IMR-90 (cell line): ENCODE measurements at regions not wholly inside any gene's neighbourhood (a gene's known extent, or its start where the extent isn't known, plus 50 kb on each side); places are given as distances from the start of the nearest gene placed in this dataset.

ENCODE experiments used
- ATAC-seq: fragments of 200-7000 bp; cut with Tn5 transposase; 2 replicates; pipeline ENCODE4 v1.9.1; 2020; ENCODE audit warnings: low read depth, mild to moderate bottlenecking, moderate library complexity
- BruUV-seq: library from RNA; stranded (reverse); fragments of 400-500 nt; replicated peaks from 2 replicates; lab custom pipeline; 2021; lab: Mats Ljungman, UMichigan
- CTCF ChIA-PET: fragments of 300-600 bp; formaldehyde crosslinking; extraction: SDS; loops from one replicate; lab custom pipeline; 2021; ENCODE audit warnings: antibody characterized with exemption; lab: Yijun Ruan, JAX
- POLR2A ChIA-PET: fragments of 300-600 bp; sonication (Branson Sonifier 250); formaldehyde crosslinking; loops from one replicate; lab custom pipeline; 2022; ENCODE audit warnings: antibody characterized with exemption; ENCODE audit not compliant: unreplicated experiment; lab: Charles Lee
- DNase-seq: peaks from one replicate; pipeline ENCODE4 v3.0.0; 2013
- H2AFZ ChIP-seq: replicated peaks from 2 replicates; pipeline ENCODE3; 2013; ENCODE audit warnings: low read length, mild to moderate bottlenecking; ENCODE audit not compliant: poor library complexity
- H2AK5ac ChIP-seq: 2 replicates; pipeline ENCODE4 v1.6.1; 2013; ENCODE audit warnings: low read depth, low read length, inconsistent platforms
- H2AK9ac ChIP-seq: replicated peaks from 2 replicates; pipeline ENCODE3; 2013; ENCODE audit warnings: mild to moderate bottlenecking, low read depth, low read length, moderate library complexity; ENCODE audit not compliant: poor library complexity
- H2BK120ac ChIP-seq: 2 replicates; pipeline ENCODE4 v1.6.1; 2013; ENCODE audit warnings: low read depth, low read length, inconsistent platforms
- H2BK15ac ChIP-seq: 3 replicates; pipeline ENCODE4 v1.6.1; 2013; ENCODE audit warnings: low read depth, low read length, inconsistent platforms
- H2BK20ac ChIP-seq: 2 replicates; pipeline ENCODE4 v1.6.1; 2013; ENCODE audit warnings: low read depth, mild to moderate bottlenecking, inconsistent platforms, low read length, moderate library complexity
- H2BK5ac ChIP-seq: 2 replicates; pipeline ENCODE4 v1.6.1; 2013; ENCODE audit warnings: mild to moderate bottlenecking, low read depth, low read length, inconsistent platforms; ENCODE audit not compliant: poor library complexity, severe bottlenecking
- H3K14ac ChIP-seq: replicated peaks from 2 replicates; pipeline ENCODE4 v1.6.1; 2013; ENCODE audit warnings: low read depth, low read length, inconsistent platforms
- H3K18ac ChIP-seq: 2 replicates; pipeline ENCODE4 v1.6.1; 2013; ENCODE audit warnings: low read depth, low read length, control low read depth
- H3K23ac ChIP-seq: 2 replicates; pipeline ENCODE4 v1.6.1; 2013; ENCODE audit warnings: low read depth, low read length, inconsistent platforms
- H3K27ac ChIP-seq: 2 replicates; pipeline ENCODE4 v1.5.1; 2013; ENCODE audit warnings: mild to moderate bottlenecking, control low read depth, low read length; ENCODE audit not compliant: insufficient read depth
- H3K27me3 ChIP-seq: 2 replicates; pipeline ENCODE4 v1.6.1; 2013; ENCODE audit warnings: low read length; ENCODE audit not compliant: control insufficient read depth, insufficient read depth
- H3K36me3 ChIP-seq: 2 replicates; pipeline ENCODE4 v1.6.1; 2013; ENCODE audit warnings: low read length, mixed read lengths; ENCODE audit not compliant: control insufficient read depth, insufficient read depth
- H3K4ac ChIP-seq: 2 replicates; pipeline ENCODE4 v1.6.1; 2013; ENCODE audit warnings: low read depth, low read length, inconsistent platforms
- H3K4me1 ChIP-seq: 2 replicates; pipeline ENCODE4 v1.6.1; 2013; ENCODE audit warnings: low read length, mixed read lengths; ENCODE audit not compliant: control insufficient read depth, insufficient read depth
- H3K4me2 ChIP-seq: 2 replicates; pipeline ENCODE4 v1.6.1; 2013; ENCODE audit warnings: low read depth, mild to moderate bottlenecking, control low read depth, low read length, moderate library complexity
- H3K4me3 ChIP-seq: 2 replicates; pipeline ENCODE4 v1.5.1; 2013; ENCODE audit warnings: low read depth, mild to moderate bottlenecking, control low read depth, low read length, moderate library complexity; ENCODE audit not compliant: insufficient read depth
- H3K56ac ChIP-seq: 2 replicates; pipeline ENCODE4 v1.6.1; 2013; ENCODE audit warnings: low read length, inconsistent platforms; ENCODE audit not compliant: insufficient read depth; ENCODE audit errors: extremely low read depth
- H3K79me1 ChIP-seq, 2 experiments: 2 replicates each; pipeline ENCODE4 v1.6.1; 2013; ENCODE audit warnings: low read length in 2 of 2, inconsistent platforms in 1 of 2, low read depth in 1 of 2
- H3K9ac ChIP-seq: 2 replicates; pipeline ENCODE4 v1.6.1; 2013; ENCODE audit warnings: low read depth, low read length, control low read depth
- H3K9me1 ChIP-seq: 2 replicates; pipeline ENCODE4 v1.6.1; 2013; ENCODE audit warnings: low read length, inconsistent platforms; ENCODE audit not compliant: insufficient read depth
- H3K9me3 ChIP-seq: 2 replicates; pipeline ENCODE4 v1.6.1; 2013; ENCODE audit warnings: low read length; ENCODE audit not compliant: control insufficient read depth, insufficient read depth
- H4K20me1 ChIP-seq: 2 replicates; pipeline ENCODE4 v1.6.1; 2013; ENCODE audit warnings: low read length, inconsistent platforms; ENCODE audit not compliant: insufficient read depth
- H4K5ac ChIP-seq: 2 replicates; pipeline ENCODE4 v1.6.1; 2013; ENCODE audit warnings: mild to moderate bottlenecking, low read depth, low read length, control low read depth
- H4K8ac ChIP-seq, 2 experiments: 2 replicates each; pipeline ENCODE4 v1.6.1; 2013; ENCODE audit warnings: low read depth in 2 of 2, low read length in 2 of 2, control low read depth in 1 of 2, inconsistent platforms in 1 of 2
- H4K91ac ChIP-seq: 2 replicates; pipeline ENCODE4 v1.6.1; 2013; ENCODE audit warnings: low read depth, low read length, inconsistent platforms; ENCODE audit not compliant: insufficient read depth
- CHD1 ChIP-seq: IDR thresholded peaks from 2 replicates; pipeline ENCODE4 v1.6.1; 2012; ENCODE audit warnings: low read depth, low read length, improper control_type of control experiment
- MAZ ChIP-seq: IDR thresholded peaks from 2 replicates; pipeline ENCODE4 v1.6.1; 2012; ENCODE audit warnings: low read depth, mild to moderate bottlenecking, low read length, improper control_type of control experiment, moderate library complexity, borderline replicate concordance
- MXI1 ChIP-seq: IDR thresholded peaks from 2 replicates; pipeline ENCODE4 v1.6.1; 2012; ENCODE audit warnings: low read depth, mild to moderate bottlenecking, low read length, moderate library complexity, borderline replicate concordance
- POLR2A ChIP-seq: IDR thresholded peaks from 2 replicates; pipeline ENCODE4 v1.6.1; 2012; ENCODE audit warnings: mild to moderate bottlenecking, low read depth, low read length
- SMC3 ChIP-seq: fragments of 150-350 bp; IDR thresholded peaks from 2 replicates; pipeline ENCODE4 v1.6.1; 2016; ENCODE audit warnings: low read depth, mild to moderate bottlenecking, antibody characterized with exemption, low read length, moderate library complexity
- WGBS, 2 experiments: methylation state at CpG; one replicate each; pipeline versions ENCODE4 v1.1.5 to v1.1.7; 2013; ENCODE audit warnings: missing lambda C conversion rate in 2 of 2; ENCODE audit not compliant: insufficient read length in 1 of 2; ENCODE audit errors: extremely low coverage in 2 of 2; 5-methylcytosine and 5-hydroxymethylcytosine counted together
- dilution Hi-C: fragments of 300-500 bp; cut with HindIII; formaldehyde crosslinking; loops from one replicate; pipeline ENCODE4 v1.14.3; 2018; ENCODE audit warnings: low sequenced_read_pairs; ENCODE audit not compliant: unreplicated experiment
- in situ Hi-C: fragments of 300-500 bp; cut with MboI; formaldehyde crosslinking; loops from 3 replicates; pipeline ENCODE4 v1.14.3; 2019; ENCODE audit warnings: low sequenced_read_pairs, inconsistent platforms, mixed read lengths
- intact Hi-C: fragments of 100-400 bp; cut with micrococcal nuclease; formaldehyde crosslinking; loops from 2 replicates; pipeline ENCODE4 v1.10.0; 2022
- TF ChIP-seq, protein P1 (sequence below): fragments of 150-350 bp; IDR thresholded peaks from 2 replicates; pipeline ENCODE4 v1.6.1; 2017; ENCODE audit warnings: mild to moderate bottlenecking, antibody characterized with exemption, low read length, low read depth

DNA sequence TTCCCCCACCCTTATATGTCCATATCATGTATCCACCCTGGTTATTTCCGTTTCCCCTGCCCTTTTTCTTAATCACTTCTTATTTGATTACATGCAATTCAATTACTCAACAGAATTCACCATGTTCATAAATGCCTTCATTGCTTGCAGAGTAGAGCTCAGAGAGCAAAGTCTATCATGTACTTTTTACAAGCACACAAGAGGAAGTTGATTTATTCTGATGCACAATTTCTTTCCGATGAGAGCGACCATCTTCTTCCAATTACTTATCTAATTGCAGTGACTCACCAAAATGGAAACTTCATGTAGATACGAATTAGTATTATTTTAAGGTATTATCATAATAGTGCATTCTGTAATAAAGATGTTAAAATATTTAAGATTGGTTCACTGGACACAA lies 430.5 kb upstream of the KLF6 start:
- H4K8ac ChIP-seq: no peak overlapping the region
- no peaks in the 10 kb centered on the region for H3K9me3 ChIP-seq
- no peak for DNase-seq
- no peak overlapping the region for H4K91ac ChIP-seq
- no peaks in the 10 kb centered on the region for H4K20me1 ChIP-seq
- no peaks in the 10 kb centered on the region for H3K27me3 ChIP-seq
- intact Hi-C loops: no loop called here
- H3K4me1 ChIP-seq: 0 out of 2 replicates have a peak, but pooled peaks cover 2% of the 10 kb centered on the region
- dilution Hi-C loops: no loop called here
- H3K56ac ChIP-seq: no peak overlapping the region
- WGBS, 2 experiments: 100% methylated on average over 1 of the region's 4 CpGs; no CpG with 5 or more reads in 1 of the 2 experiments
- CTCF ChIA-PET: no interaction called here
- no peak overlapping the region for H2AK9ac ChIP-seq
- no peaks in the 10 kb centered on the region for H3K36me3 ChIP-seq
- H3K9ac ChIP-seq: no peak overlapping the region
- no peak overlapping the region for H3K18ac ChIP-seq
- H3K4me2 ChIP-seq: no peak overlapping the region
- H3K4me3 ChIP-seq: no peak overlapping the region
- POLR2A ChIA-PET: no interaction called here
- in situ Hi-C loops: no loop called here
- H2AFZ ChIP-seq: no peak overlapping the region
- H2BK5ac ChIP-seq: no peak overlapping the region
- H3K14ac ChIP-seq: no peak overlapping the region
- no peaks in the 10 kb centered on the region for H3K79me1 ChIP-seq
- H2BK20ac ChIP-seq: no peak overlapping the region
- H3K9me1 ChIP-seq: no peaks in the 10 kb centered on the region
- TF ChIP-seq CHD1 (no peak), SMC3 (no peak), MAZ (no peak), POLR2A (no peak), MXI1 (no peak)
- TF ChIP-seq, protein P1, sequence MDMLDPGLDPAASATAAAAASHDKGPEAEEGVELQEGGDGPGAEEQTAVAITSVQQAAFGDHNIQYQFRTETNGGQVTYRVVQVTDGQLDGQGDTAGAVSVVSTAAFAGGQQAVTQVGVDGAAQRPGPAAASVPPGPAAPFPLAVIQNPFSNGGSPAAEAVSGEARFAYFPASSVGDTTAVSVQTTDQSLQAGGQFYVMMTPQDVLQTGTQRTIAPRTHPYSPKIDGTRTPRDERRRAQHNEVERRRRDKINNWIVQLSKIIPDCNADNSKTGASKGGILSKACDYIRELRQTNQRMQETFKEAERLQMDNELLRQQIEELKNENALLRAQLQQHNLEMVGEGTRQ: no peak
- no peak overlapping the region for H3K4ac ChIP-seq
- no peak overlapping the region for H2BK120ac ChIP-seq
- no peak overlapping the region for H2BK15ac ChIP-seq
- H4K5ac ChIP-seq: no peak overlapping the region
- no peak overlapping the region for H2AK5ac ChIP-seq
- BruUV-seq: no TSS peak
- no peak overlapping the region for H3K27ac ChIP-seq
- no peak overlapping the region for H3K23ac ChIP-seq
- no peak for ATAC-seq
